Calu3 (cell line): ENCODE measurements at regions not wholly inside any gene's neighbourhood (a gene's known extent, or its start where the extent isn't known, plus 50 kb on each side); places are given as distances from the start of the nearest gene placed in this dataset.

Source experiments
- BruUV-seq: library from RNA; stranded (reverse); fragments of 400-500 nt; replicated peaks from 2 replicates; lab custom pipeline; 2021; lab: Mats Ljungman, UMichigan
- CTCF ChIA-PET: fragments of 300-600 bp; sonication (Branson Sonifier 250); formaldehyde crosslinking; loops from one replicate; lab custom pipeline; 2022; ENCODE audit warnings: antibody characterized with exemption; lab: Charles Lee
- DNase-seq: peaks from one replicate; pipeline ENCODE4 v3.0.0; 2022
- H3K27ac Mint-ChIP-seq: one replicate; pipeline ENCODE4 v1.8.0; 2022; ENCODE audit warnings: mixed read lengths; ENCODE audit not compliant: unreplicated experiment
- H3K27me3 Mint-ChIP-seq: one replicate; pipeline ENCODE4 v1.8.0; 2022; ENCODE audit warnings: mixed read lengths; ENCODE audit not compliant: unreplicated experiment
- H3K36me3 Mint-ChIP-seq: one replicate; pipeline ENCODE4 v1.8.0; 2022; ENCODE audit warnings: mild to moderate bottlenecking, moderate library complexity, mixed read lengths; ENCODE audit not compliant: insufficient read depth, unreplicated experiment
- H3K4me1 Mint-ChIP-seq: one replicate; pipeline ENCODE4 v1.8.0; 2022; ENCODE audit warnings: mild to moderate bottlenecking, low read depth, mixed read lengths; ENCODE audit not compliant: unreplicated experiment
- H3K4me3 Mint-ChIP-seq: one replicate; pipeline ENCODE4 v1.8.0; 2022; ENCODE audit warnings: mild to moderate bottlenecking, low read depth, moderate library complexity, mixed read lengths; ENCODE audit not compliant: unreplicated experiment
- H3K9me3 Mint-ChIP-seq: one replicate; pipeline ENCODE4 v1.8.0; 2022; ENCODE audit warnings: low read depth, mixed read lengths; ENCODE audit not compliant: unreplicated experiment
- intact Hi-C: fragments of 100-400 bp; cut with micrococcal nuclease; formaldehyde crosslinking; loops from one replicate; pipeline ENCODE4 v1.10.0; 2022; ENCODE audit not compliant: unreplicated experiment
- TF ChIP-seq, protein P1 (sequence below): fragments of 200-600 bp; IDR thresholded peaks from one replicate; pipeline ENCODE4 v1.8.0; 2022; ENCODE audit warnings: antibody characterized with exemption; ENCODE audit not compliant: unreplicated experiment

DNA sequence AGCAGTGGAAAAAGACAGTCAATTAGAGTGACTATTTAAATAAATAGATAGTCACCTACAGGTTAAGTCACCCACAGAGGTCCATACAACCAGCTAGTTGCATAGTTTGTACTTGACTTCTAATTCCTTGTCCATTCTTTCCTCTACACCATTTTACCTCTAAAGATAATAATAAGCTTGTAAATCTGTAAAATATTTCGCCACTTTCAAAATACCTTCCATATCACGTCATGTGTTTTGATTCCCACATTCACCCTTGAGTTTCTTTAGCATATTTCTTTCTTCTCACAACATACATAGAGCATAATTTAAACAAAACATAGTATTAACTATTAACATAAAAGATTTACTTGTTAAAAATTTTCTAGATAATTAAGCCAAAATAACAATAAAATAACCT lies 689.6 kb downstream of the MECOM start:
- no peaks in the 10 kb centered on the region for H3K27me3 Mint-ChIP-seq
- no peaks in the 10 kb centered on the region for H3K36me3 Mint-ChIP-seq
- H3K27ac Mint-ChIP-seq = no peak overlapping the region
- no peaks in the 10 kb centered on the region for H3K4me1 Mint-ChIP-seq
- CTCF ChIA-PET = no interaction called here
- no peak overlapping the region for H3K4me3 Mint-ChIP-seq
- intact Hi-C loops = no loop called here
- DNase-seq = no peak
- no TSS peak for BruUV-seq
- TF ChIP-seq, protein P1, sequence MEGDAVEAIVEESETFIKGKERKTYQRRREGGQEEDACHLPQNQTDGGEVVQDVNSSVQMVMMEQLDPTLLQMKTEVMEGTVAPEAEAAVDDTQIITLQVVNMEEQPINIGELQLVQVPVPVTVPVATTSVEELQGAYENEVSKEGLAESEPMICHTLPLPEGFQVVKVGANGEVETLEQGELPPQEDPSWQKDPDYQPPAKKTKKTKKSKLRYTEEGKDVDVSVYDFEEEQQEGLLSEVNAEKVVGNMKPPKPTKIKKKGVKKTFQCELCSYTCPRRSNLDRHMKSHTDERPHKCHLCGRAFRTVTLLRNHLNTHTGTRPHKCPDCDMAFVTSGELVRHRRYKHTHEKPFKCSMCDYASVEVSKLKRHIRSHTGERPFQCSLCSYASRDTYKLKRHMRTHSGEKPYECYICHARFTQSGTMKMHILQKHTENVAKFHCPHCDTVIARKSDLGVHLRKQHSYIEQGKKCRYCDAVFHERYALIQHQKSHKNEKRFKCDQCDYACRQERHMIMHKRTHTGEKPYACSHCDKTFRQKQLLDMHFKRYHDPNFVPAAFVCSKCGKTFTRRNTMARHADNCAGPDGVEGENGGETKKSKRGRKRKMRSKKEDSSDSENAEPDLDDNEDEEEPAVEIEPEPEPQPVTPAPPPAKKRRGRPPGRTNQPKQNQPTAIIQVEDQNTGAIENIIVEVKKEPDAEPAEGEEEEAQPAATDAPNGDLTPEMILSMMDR = no peak
- H3K9me3 Mint-ChIP-seq = no peaks in the 10 kb centered on the region

DNA sequence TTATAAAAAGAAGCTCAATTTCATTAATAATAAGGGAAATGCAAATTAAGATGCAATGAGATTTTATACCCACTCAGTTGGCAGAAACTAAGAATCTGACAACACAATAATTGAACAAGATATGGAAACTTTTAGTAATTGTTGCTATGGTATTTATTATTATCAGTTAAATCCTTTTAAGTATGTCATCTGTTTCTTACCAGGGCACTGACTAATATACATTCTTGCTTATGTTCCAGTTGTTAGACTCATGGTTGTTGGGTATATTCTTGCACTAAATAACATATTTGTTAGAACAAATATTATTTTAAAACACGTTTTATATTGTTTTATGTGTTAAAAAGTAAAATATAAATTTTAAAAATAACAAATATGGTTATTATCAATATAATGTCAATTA lies 690.3 kb downstream of the MECOM start:
- Mint-ChIP-seq H3K27ac (no peak overlapping the region), H3K4me1 (no peaks in the 10 kb centered on the region), H3K36me3 (no peaks in the 10 kb centered on the region), H3K27me3 (no peaks in the 10 kb centered on the region), H3K4me3 (no peak overlapping the region), H3K9me3 (no peaks in the 10 kb centered on the region)
- no peak for DNase-seq
- TF ChIP-seq, protein P1 = no peak
- intact Hi-C loops = no loop called here
- no TSS peak for BruUV-seq
- CTCF ChIA-PET = no interaction called here

DNA sequence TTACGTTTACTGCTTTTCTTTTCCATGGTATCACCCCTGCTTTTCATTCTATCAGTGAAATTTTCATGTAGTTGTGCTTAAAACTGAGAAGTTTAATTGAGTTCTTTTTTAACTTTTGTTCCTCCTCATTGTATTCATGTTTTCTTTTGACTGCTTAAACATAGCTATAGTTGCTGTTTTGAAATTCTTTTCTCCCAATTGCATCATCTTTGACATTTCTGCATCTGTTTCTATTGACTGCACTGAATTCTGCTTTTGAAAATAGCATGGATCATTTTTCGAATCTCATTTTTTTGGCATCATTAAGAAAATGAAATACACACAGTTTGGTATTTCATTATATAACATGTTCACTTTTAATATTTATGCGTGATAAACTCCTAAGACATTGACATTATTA lies 694.9 kb downstream of the MECOM start:
- DNase-seq = no peak
- H3K36me3 Mint-ChIP-seq = no peaks in the 10 kb centered on the region
- CTCF ChIA-PET = no interaction called here
- H3K27me3 Mint-ChIP-seq = no peaks in the 10 kb centered on the region
- BruUV-seq = no TSS peak
- intact Hi-C loops = no loop called here
- H3K27ac Mint-ChIP-seq = peak overlapping the region; percentile 4
- H3K9me3 Mint-ChIP-seq = no peaks in the 10 kb centered on the region
- no peak overlapping the region for H3K4me3 Mint-ChIP-seq
- TF ChIP-seq, protein P1 = no peak
- H3K4me1 Mint-ChIP-seq = no peaks in the 10 kb centered on the region

DNA sequence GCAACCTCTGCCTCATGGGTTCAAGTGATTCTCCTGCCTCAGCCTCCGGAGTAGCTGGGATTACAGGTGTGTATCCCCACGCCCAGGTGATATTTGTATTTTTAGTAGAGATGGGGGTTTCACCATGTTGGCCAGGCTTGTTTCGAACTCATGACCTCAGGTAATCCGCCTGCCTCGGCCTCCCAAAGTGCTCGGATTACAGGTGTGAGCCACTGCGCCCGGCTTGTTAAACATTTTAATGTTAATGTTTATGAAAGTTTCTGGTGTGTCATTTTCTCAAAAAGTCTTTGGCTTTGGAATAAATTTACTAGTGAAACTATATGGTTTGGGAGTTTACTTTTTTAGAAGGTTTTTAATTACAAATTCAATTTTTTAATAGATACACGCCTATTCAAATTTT lies 698.8 kb downstream of the MECOM start:
- BruUV-seq = no TSS peak
- no peak overlapping the region for H3K4me3 Mint-ChIP-seq
- TF ChIP-seq, protein P1 = no peak
- DNase-seq = no peak
- CTCF ChIA-PET = no interaction called here
- no peaks in the 10 kb centered on the region for H3K9me3 Mint-ChIP-seq
- H3K4me1 Mint-ChIP-seq = no peaks in the 10 kb centered on the region
- H3K27me3 Mint-ChIP-seq = no peaks in the 10 kb centered on the region
- intact Hi-C loops = no loop called here
- no peaks in the 10 kb centered on the region for H3K36me3 Mint-ChIP-seq
- no peak overlapping the region for H3K27ac Mint-ChIP-seq
